ENCODE measurements at regions not wholly inside any gene's neighbourhood (a gene's known extent, or its start where the extent isn't known, plus 50 kb on each side); places are given as distances from the start of the nearest gene placed in this dataset.

DNA sequence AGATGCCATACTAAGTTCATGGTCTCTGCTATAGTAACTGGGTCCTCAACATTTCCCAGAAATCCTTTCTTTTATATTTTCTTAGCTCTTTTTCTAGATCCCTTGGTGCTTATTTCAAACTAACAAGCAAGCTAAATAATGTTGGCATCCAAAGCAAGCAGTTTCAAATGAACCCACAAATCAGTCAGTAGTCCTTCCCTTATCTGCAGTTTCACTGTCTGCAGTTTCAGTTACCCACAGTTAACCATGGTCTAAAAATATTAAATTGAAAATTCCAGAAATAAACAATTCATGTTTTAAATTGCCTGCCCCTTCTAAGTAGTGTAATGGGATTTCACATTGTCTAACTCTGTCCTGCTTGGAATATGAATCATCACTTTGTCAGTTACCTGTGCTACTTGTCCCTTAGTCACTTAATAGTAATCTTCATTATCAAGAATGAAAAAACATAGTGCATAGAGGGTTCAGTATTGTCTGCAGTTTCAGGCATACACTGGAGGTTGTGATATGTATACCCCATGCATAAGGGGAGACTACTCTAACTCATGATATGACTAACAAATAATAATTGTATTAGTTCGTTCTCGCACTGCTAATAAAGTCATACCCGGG is 633.7 kb downstream of the MECOM start:
- no peak for ATAC-seq
- Histone ChIP-seq H3K4me1 (ENCODE audit: insufficient read depth, low read length) (no peaks in the 10 kb centered on the region), H3K27ac (ENCODE audit: extremely low read length, insufficient read depth, low read length) (no peak overlapping the region), H3K4me3 (replicated peaks in 1 of 3; ENCODE audit: insufficient read depth in 1 of 3, low read depth in 2 of 3, low read length in 3 of 3) (no peak overlapping the region), H3K9ac (ENCODE audit: insufficient read depth, low read depth, low read length) (no peak overlapping the region), H3K79me2 (ENCODE audit: insufficient read depth, low read length) (no peaks in the 10 kb centered on the region), H3K9me3 (ENCODE audit: low read length) (no peaks in the 10 kb centered on the region), H3K27me3 (ENCODE audit: control insufficient read depth in 1 of 2, insufficient read depth in 2 of 2, low read length in 2 of 2) (no peaks in the 10 kb centered on the region), H2AFZ (ENCODE audit: low read length) (no peak overlapping the region), H3K4me2 (ENCODE audit: low read depth, low read length) (no peak overlapping the region), H4K20me1 (ENCODE audit: insufficient read depth, low read length) (no peaks in the 10 kb centered on the region), H3K36me3 (replicated peaks in 1 of 2; ENCODE audit: control insufficient read depth in 1 of 2, insufficient read depth in 2 of 2, low read length in 2 of 2) (no peaks in the 10 kb centered on the region)
- FAIRE-seq, result no peak
- 42% methylated on average over 3 of the region's 3 CpGs for WGBS (ENCODE audit: low lambda C conversion rate)
- intact Hi-C loops (cut with micrococcal nuclease; ENCODE audit: unreplicated experiment), result no loop called here
- CTCF ChIA-PET (ENCODE audit: low intra/inter-chr PET ratio, low total read pairs), result no interaction called here
- POLR2A ChIA-PET, result no interaction called here
- no TSS peak for BruUV-seq (replicated peaks)
- no peak for DNase-seq (ENCODE audit: low spot score)
- in situ Hi-C loops (cut with HindIII; ENCODE audit: extremely low pct_ligation_motif_present, low pct_unique_long_range_greater_than_20kb), result no loop called here
- TF ChIP-seq HMG20B (CRISPR knock-in tag; conservative IDR thresholded peaks at IDR 0.05), result no peak
- TF ChIP-seq ZNF558 (CRISPR knock-in tag; IDR thresholded peaks at IDR 0.05; ENCODE audit: borderline replicate concordance), result no peak
- no peak for TF ChIP-seq PHF5A (CRISPR knock-in tag; IDR thresholded peaks at IDR 0.05; ENCODE audit: low read depth, unreplicated experiment)
- TF ChIP-seq ZNF17 (CRISPR knock-in tag; IDR thresholded peaks at IDR 0.05), result no peak
- no peak for TF ChIP-seq MEF2D (CRISPR knock-in tag; IDR thresholded peaks at IDR 0.05)
- TF ChIP-seq TRAFD1 (CRISPR knock-in tag; IDR thresholded peaks at IDR 0.05; ENCODE audit: borderline replicate concordance), result no peak
- TF ChIP-seq WIZ (CRISPR knock-in tag; IDR thresholded peaks at IDR 0.05), result no peak
- TF ChIP-seq, protein P1, sequence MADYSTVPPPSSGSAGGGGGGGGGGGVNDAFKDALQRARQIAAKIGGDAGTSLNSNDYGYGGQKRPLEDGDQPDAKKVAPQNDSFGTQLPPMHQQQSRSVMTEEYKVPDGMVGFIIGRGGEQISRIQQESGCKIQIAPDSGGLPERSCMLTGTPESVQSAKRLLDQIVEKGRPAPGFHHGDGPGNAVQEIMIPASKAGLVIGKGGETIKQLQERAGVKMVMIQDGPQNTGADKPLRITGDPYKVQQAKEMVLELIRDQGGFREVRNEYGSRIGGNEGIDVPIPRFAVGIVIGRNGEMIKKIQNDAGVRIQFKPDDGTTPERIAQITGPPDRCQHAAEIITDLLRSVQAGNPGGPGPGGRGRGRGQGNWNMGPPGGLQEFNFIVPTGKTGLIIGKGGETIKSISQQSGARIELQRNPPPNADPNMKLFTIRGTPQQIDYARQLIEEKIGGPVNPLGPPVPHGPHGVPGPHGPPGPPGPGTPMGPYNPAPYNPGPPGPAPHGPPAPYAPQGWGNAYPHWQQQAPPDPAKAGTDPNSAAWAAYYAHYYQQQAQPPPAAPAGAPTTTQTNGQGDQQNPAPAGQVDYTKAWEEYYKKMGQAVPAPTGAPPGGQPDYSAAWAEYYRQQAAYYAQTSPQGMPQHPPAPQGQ (CRISPR knock-in tag; IDR thresholded peaks at IDR 0.05; ENCODE audit: borderline replicate concordance), result no peak
- TF ChIP-seq, protein P2, sequence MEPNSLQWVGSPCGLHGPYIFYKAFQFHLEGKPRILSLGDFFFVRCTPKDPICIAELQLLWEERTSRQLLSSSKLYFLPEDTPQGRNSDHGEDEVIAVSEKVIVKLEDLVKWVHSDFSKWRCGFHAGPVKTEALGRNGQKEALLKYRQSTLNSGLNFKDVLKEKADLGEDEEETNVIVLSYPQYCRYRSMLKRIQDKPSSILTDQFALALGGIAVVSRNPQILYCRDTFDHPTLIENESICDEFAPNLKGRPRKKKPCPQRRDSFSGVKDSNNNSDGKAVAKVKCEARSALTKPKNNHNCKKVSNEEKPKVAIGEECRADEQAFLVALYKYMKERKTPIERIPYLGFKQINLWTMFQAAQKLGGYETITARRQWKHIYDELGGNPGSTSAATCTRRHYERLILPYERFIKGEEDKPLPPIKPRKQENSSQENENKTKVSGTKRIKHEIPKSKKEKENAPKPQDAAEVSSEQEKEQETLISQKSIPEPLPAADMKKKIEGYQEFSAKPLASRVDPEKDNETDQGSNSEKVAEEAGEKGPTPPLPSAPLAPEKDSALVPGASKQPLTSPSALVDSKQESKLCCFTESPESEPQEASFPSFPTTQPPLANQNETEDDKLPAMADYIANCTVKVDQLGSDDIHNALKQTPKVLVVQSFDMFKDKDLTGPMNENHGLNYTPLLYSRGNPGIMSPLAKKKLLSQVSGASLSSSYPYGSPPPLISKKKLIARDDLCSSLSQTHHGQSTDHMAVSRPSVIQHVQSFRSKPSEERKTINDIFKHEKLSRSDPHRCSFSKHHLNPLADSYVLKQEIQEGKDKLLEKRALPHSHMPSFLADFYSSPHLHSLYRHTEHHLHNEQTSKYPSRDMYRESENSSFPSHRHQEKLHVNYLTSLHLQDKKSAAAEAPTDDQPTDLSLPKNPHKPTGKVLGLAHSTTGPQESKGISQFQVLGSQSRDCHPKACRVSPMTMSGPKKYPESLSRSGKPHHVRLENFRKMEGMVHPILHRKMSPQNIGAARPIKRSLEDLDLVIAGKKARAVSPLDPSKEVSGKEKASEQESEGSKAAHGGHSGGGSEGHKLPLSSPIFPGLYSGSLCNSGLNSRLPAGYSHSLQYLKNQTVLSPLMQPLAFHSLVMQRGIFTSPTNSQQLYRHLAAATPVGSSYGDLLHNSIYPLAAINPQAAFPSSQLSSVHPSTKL (CRISPR knock-in tag; IDR thresholded peaks at IDR 0.05), result no peak
- no peak for TF ChIP-seq ZSCAN22 (CRISPR knock-in tag; IDR thresholded peaks at IDR 0.05)
- TF ChIP-seq NR2F1 (CRISPR knock-in tag; IDR thresholded peaks at IDR 0.05), result no peak
- no peak for TF ChIP-seq PAXIP1 (CRISPR knock-in tag; conservative IDR thresholded peaks at IDR 0.05)
